ENCODE measurements at regions not wholly inside any gene's neighbourhood (a gene's known extent, or its start where the extent isn't known, plus 50 kb on each side); places are given as distances from the start of the nearest gene placed in this dataset.

DNA sequence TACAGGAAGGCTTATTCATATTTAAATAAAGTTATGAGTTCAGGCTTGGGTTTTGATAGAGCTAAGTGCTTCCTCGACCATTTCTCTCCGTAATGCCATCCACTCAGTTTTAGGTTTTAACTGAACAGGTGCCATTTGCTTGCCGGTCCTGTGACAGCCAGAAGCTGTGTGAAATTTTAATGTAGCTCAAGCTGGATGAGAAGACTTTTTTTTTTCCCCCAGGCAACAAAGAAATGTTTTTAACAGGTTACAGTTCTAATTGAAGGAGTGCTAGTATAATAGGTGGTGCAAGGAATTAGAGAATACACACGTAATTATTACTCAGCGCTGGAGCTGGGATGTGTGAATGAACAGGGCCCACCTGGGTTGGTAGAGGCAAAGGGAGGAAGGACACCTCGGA, 502.3 kb downstream of the AACS start:
- H3K36me3 Mint-ChIP-seq (ENCODE audit: low read depth) = peaks cover 3% of the 10 kb centered on the region; the same call in 1 of the 3 replicates
- no peaks in the 10 kb centered on the region for H3K36me3 ChIP-seq (ENCODE audit: insufficient read depth)
- no peaks in the 10 kb centered on the region for H3K79me2 ChIP-seq (replicated peaks; ENCODE audit: insufficient read depth)
- no peak for ATAC-seq
- H3K27ac ChIP-seq (ENCODE audit: low read depth) = no peak overlapping the region
- no peaks in the 10 kb centered on the region for H3K27me3 ChIP-seq (ENCODE audit: insufficient read depth)
- no peak overlapping the region for H3K4me3 ChIP-seq
- no peak overlapping the region for H3K4me3 Mint-ChIP-seq
- no peaks in the 10 kb centered on the region for H3K9me3 Mint-ChIP-seq
- DNase-seq (ENCODE audit: low spot score) = no peak
- no peak overlapping the region; the same call in 1 of the 2 replicates for H3K27ac Mint-ChIP-seq
- no peak for TF ChIP-seq ZNF331 (CRISPR knock-in tag; IDR thresholded peaks at IDR 0.05; ENCODE audit: low read depth)
- no peak for TF ChIP-seq STAT1 (IDR thresholded peaks at IDR 0.05; ENCODE audit: unreplicated experiment)
- no peak for TF ChIP-seq EZH2phosphoT487 (IDR thresholded peaks at IDR 0.05; ENCODE audit: unreplicated experiment)
- no peak for TF ChIP-seq CREB1 (CRISPR knock-in tag; IDR thresholded peaks at IDR 0.05; ENCODE audit: low read depth)
- TF ChIP-seq, protein P1, sequence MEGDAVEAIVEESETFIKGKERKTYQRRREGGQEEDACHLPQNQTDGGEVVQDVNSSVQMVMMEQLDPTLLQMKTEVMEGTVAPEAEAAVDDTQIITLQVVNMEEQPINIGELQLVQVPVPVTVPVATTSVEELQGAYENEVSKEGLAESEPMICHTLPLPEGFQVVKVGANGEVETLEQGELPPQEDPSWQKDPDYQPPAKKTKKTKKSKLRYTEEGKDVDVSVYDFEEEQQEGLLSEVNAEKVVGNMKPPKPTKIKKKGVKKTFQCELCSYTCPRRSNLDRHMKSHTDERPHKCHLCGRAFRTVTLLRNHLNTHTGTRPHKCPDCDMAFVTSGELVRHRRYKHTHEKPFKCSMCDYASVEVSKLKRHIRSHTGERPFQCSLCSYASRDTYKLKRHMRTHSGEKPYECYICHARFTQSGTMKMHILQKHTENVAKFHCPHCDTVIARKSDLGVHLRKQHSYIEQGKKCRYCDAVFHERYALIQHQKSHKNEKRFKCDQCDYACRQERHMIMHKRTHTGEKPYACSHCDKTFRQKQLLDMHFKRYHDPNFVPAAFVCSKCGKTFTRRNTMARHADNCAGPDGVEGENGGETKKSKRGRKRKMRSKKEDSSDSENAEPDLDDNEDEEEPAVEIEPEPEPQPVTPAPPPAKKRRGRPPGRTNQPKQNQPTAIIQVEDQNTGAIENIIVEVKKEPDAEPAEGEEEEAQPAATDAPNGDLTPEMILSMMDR (conservative IDR thresholded peaks at IDR 0.05; ENCODE audit: low read depth in 2 of 2) = no peak
- TF ChIP-seq, protein P2, sequence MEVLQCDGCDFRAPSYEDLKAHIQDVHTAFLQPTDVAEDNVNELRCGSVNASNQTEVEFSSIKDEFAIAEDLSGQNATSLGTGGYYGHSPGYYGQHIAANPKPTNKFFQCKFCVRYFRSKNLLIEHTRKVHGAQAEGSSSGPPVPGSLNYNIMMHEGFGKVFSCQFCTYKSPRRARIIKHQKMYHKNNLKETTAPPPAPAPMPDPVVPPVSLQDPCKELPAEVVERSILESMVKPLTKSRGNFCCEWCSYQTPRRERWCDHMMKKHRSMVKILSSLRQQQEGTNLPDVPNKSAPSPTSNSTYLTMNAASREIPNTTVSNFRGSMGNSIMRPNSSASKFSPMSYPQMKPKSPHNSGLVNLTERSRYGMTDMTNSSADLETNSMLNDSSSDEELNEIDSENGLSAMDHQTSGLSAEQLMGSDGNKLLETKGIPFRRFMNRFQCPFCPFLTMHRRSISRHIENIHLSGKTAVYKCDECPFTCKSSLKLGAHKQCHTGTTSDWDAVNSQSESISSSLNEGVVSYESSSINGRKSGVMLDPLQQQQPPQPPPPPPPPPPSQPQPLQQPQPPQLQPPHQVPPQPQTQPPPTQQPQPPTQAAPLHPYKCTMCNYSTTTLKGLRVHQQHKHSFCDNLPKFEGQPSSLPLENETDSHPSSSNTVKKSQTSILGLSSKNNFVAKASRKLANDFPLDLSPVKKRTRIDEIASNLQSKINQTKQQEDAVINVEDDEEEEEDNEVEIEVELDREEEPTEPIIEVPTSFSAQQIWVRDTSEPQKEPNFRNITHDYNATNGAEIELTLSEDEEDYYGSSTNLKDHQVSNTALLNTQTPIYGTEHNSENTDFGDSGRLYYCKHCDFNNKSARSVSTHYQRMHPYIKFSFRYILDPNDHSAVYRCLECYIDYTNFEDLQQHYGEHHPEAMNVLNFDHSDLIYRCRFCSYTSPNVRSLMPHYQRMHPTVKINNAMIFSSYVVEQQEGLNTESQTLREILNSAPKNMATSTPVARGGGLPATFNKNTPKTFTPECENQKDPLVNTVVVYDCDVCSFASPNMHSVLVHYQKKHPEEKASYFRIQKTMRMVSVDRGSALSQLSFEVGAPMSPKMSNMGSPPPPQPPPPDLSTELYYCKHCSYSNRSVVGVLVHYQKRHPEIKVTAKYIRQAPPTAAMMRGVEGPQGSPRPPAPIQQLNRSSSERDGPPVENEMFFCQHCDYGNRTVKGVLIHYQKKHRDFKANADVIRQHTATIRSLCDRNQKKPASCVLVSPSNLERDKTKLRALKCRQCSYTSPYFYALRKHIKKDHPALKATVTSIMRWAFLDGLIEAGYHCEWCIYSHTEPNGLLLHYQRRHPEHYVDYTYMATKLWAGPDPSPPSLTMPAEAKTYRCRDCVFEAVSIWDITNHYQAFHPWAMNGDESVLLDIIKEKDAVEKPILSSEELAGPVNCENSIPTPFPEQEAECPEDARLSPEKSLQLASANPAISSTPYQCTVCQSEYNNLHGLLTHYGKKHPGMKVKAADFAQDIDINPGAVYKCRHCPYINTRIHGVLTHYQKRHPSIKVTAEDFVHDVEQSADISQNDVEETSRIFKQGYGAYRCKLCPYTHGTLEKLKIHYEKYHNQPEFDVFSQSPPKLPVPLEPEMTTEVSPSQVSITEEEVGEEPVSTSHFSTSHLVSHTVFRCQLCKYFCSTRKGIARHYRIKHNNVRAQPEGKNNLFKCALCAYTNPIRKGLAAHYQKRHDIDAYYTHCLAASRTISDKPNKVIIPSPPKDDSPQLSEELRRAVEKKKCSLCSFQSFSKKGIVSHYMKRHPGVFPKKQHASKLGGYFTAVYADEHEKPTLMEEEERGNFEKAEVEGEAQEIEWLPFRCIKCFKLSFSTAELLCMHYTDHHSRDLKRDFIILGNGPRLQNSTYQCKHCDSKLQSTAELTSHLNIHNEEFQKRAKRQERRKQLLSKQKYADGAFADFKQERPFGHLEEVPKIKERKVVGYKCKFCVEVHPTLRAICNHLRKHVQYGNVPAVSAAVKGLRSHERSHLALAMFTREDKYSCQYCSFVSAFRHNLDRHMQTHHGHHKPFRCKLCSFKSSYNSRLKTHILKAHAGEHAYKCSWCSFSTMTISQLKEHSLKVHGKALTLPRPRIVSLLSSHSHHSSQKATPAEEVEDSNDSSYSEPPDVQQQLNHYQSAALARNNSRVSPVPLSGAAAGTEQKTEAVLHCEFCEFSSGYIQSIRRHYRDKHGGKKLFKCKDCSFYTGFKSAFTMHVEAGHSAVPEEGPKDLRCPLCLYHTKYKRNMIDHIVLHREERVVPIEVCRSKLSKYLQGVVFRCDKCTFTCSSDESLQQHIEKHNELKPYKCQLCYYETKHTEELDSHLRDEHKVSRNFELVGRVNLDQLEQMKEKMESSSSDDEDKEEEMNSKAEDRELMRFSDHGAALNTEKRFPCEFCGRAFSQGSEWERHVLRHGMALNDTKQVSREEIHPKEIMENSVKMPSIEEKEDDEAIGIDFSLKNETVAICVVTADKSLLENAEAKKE (CRISPR knock-in tag; IDR thresholded peaks at IDR 0.05) = no peak
- TF ChIP-seq ZNF114 (CRISPR knock-in tag; IDR thresholded peaks at IDR 0.05) = no peak
- TF ChIP-seq, protein P3, sequence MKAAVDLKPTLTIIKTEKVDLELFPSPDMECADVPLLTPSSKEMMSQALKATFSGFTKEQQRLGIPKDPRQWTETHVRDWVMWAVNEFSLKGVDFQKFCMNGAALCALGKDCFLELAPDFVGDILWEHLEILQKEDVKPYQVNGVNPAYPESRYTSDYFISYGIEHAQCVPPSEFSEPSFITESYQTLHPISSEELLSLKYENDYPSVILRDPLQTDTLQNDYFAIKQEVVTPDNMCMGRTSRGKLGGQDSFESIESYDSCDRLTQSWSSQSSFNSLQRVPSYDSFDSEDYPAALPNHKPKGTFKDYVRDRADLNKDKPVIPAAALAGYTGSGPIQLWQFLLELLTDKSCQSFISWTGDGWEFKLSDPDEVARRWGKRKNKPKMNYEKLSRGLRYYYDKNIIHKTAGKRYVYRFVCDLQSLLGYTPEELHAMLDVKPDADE (IDR thresholded peaks at IDR 0.05) = no peak
- no peak for TF ChIP-seq NANOG (IDR thresholded peaks at IDR 0.05; ENCODE audit: borderline replicate concordance)
- no peak for TF ChIP-seq JUNB (IDR thresholded peaks at IDR 0.05; ENCODE audit: unreplicated experiment)
- TF ChIP-seq REST (IDR thresholded peaks at IDR 0.05; ENCODE audit: unreplicated experiment) = no peak
- TF ChIP-seq POLR2AphosphoS5 (IDR thresholded peaks at IDR 0.05; ENCODE audit: low read depth) = no peak
- no peak for TF ChIP-seq EZH2 (IDR thresholded peaks at IDR 0.05; ENCODE audit: low read depth, unreplicated experiment)
- no peaks in the 10 kb centered on the region for H4K20me1 ChIP-seq (replicated peaks; ENCODE audit: insufficient read depth)
- H3K27me3 Mint-ChIP-seq (ENCODE audit: insufficient read depth, low read depth, poor library complexity) = peaks cover 10% of the 10 kb centered on the region
- no peaks in the 10 kb centered on the region for H3K9me2 ChIP-seq (ENCODE audit: insufficient read depth)
- H2AFZ ChIP-seq = no peak overlapping the region
- H3K4me1 ChIP-seq (ENCODE audit: insufficient read depth) = peaks cover 13% of the 10 kb centered on the region; the same call in 1 of the 2 replicates
- H3K4me1 Mint-ChIP-seq = peaks cover 44% of the 10 kb centered on the region
- no peaks in the 10 kb centered on the region for H3F3A ChIP-seq (replicated peaks; ENCODE audit: low read depth)
- H3K4me2 ChIP-seq = no peak overlapping the region
